Psoas muscle (tissue), 7 donors: ENCODE measurements at regions not wholly inside any gene's neighbourhood (a gene's known extent, or its start where the extent isn't known, plus 50 kb on each side); places are given as distances from the start of the nearest gene placed in this dataset.
A peak's percentile ranks its signal among the peaks of the same experiment; 100 is the strongest.

Experiments used
- ATAC-seq, 4 donors: fragments of 200-7000 bp; cut with Tn5 transposase; one replicate each; pipeline ENCODE4 v1.9.1; 2020; ENCODE audit warnings: moderate library complexity in 3 of 4, mild to moderate bottlenecking in 2 of 4
- DNase-seq, 2 donors: peaks; one replicate each; pipeline ENCODE4 v3.0.0-alpha.2; 2020
- H3K27ac ChIP-seq: fragments of 200-600 bp; one replicate; pipeline ENCODE4 v1.8.0; 2022
- H3K27me3 ChIP-seq, 3 donors: fragments of 200-600 bp in 1 of 3; one replicate each; pipeline versions ENCODE4 v1.6.1 to v1.8.0; 2013 to 2022; ENCODE audit warnings: low read length in 2 of 3, mild to moderate bottlenecking in 2 of 3, moderate library complexity in 1 of 3; ENCODE audit not compliant: insufficient read depth in 3 of 3
- H3K36me3 ChIP-seq, 2 donors: fragments of 200-600 bp in 1 of 2; one replicate each; pipeline versions ENCODE4 v1.6.1 to v1.8.0; 2013 to 2022; ENCODE audit warnings: low read depth in 1 of 2, mild to moderate bottlenecking in 1 of 2, moderate library complexity in 1 of 2; ENCODE audit not compliant: insufficient read depth in 1 of 2
- H3K4me1 ChIP-seq: fragments of 200-600 bp; one replicate; pipeline ENCODE4 v1.8.0; 2022
- H3K4me3 ChIP-seq: fragments of 200-600 bp; one replicate; pipeline ENCODE4 v1.8.0; 2022; ENCODE audit warnings: mild to moderate bottlenecking
- H3K9me3 ChIP-seq: fragments of 200-600 bp; one replicate; pipeline ENCODE4 v1.8.0; 2022
- CTCF ChIP-seq: fragments of 200-600 bp; IDR thresholded peaks from one replicate; pipeline ENCODE4 v1.8.0; 2022; ENCODE audit warnings: antibody characterized with exemption
- WGBS, 3 donors: extraction: QIAGEN DNeasy Blood & Tissue Kit; methylation state at CpG; one replicate each; pipeline versions ENCODE4 v1.1.6 to v1.1.7; 2013; 5-methylcytosine and 5-hydroxymethylcytosine counted together
- intact Hi-C, 2 donors: fragments of 100-400 bp; cut with DNase I; formaldehyde crosslinking; loops; one replicate each; pipeline versions ENCODE4 v1.11.0 to v1.14.2; 2022
- donor health status: healthy with polysubstance abuse.
- donor health status: DM: no; HTN: no; CAD: no; lungs with moderate emphysema.
- donor health status: Bipolar disorder and iron deficiency.
- donor health status: healthy.
- donor health status: DM: yes; HTN: yes; CAD: no.
- donor health status: DM: no; HTN: no; CAD: no.
- donor health status: DM: yes; HTN: yes; CAD: no.

GRCh38 chr12:88993651-88994050 lies 358.6 kb downstream of the DUSP6 start:
- no peaks in the 10 kb centered on the region for H3K36me3 ChIP-seq
- peak; percentile 72 for TF ChIP-seq CTCF
- WGBS, 3 donors = 9 to 14% (median 10%) methylated on average over 3 of the region's 3 CpGs
- DNase-seq (no peak), ATAC-seq (peak in 1 of 4 donors; percentile 67)
- no peaks in the 10 kb centered on the region for H3K27me3 ChIP-seq
- no peak overlapping the region for H3K27ac ChIP-seq
- no peaks in the 10 kb centered on the region for H3K4me1 ChIP-seq
- H3K9me3 ChIP-seq = no peaks in the 10 kb centered on the region
- no peak overlapping the region for H3K4me3 ChIP-seq
- intact Hi-C loops = loop anchor here (1.0 to 10.0 kb wide), 6 partner anchors 99 to 879 kb away; partner anchors contain the start of genes KITLG (in 2 of the 2), CEP290 (in 1 of the 2) and TMTC3 (in 1 of the 2)

GRCh38 chr12:88986056-88986455 lies 366.2 kb downstream of the DUSP6 start:
- Histone ChIP-seq H3K4me3 (no peak overlapping the region), H3K9me3 (no peaks in the 10 kb centered on the region), H3K27ac (no peak overlapping the region), H3K27me3 (no peaks in the 10 kb centered on the region), H3K4me1 (no peaks in the 10 kb centered on the region), H3K36me3 (no peaks in the 10 kb centered on the region)
- intact Hi-C loops = no loop called here
- TF ChIP-seq CTCF = no peak
- WGBS, 3 donors = 42 to 48% (median 43%) methylated on average over 5 of the region's 5 CpGs
- DNase-seq (no peak), ATAC-seq (no peak)

GRCh38 chr12:88985631-88986030 lies 366.7 kb downstream of the DUSP6 start:
- ATAC-seq (no peak), DNase-seq (no peak)
- intact Hi-C loops = no loop called here
- 43 to 54% (median 45%) methylated on average over 3 of the region's 3 CpGs for WGBS, 3 donors
- Histone ChIP-seq H3K36me3 (no peaks in the 10 kb centered on the region), H3K4me1 (no peaks in the 10 kb centered on the region), H3K4me3 (no peak overlapping the region), H3K27ac (no peak overlapping the region), H3K27me3 (no peaks in the 10 kb centered on the region), H3K9me3 (no peaks in the 10 kb centered on the region)
- no peak for TF ChIP-seq CTCF

GRCh38 chr12:88985011-88985410 lies 367.3 kb downstream of the DUSP6 start:
- no peaks in the 10 kb centered on the region for H3K4me1 ChIP-seq
- TF ChIP-seq CTCF = no peak

GRCh38 chr12:88982694-88983093 lies 369.6 kb downstream of the DUSP6 start:
- DNase-seq (no peak), ATAC-seq (no peak)
- TF ChIP-seq CTCF = no peak
- Histone ChIP-seq H3K4me1 (no peaks in the 10 kb centered on the region), H3K27ac (no peak overlapping the region), H3K4me3 (no peak overlapping the region), H3K36me3 (no peaks in the 10 kb centered on the region), H3K9me3 (no peaks in the 10 kb centered on the region), H3K27me3 (no peaks in the 10 kb centered on the region)
- intact Hi-C loops = no loop called here
- WGBS, 3 donors = 74 to 90% (median 88%) methylated on average over 1 of the region's 1 CpG

More at GRCh38 chr12:88985011-88985410, 367.3 kb downstream of the DUSP6 start:
- Histone ChIP-seq H3K9me3 (no peaks in the 10 kb centered on the region), H3K4me3 (no peak overlapping the region), H3K27ac (no peak overlapping the region), H3K36me3 (no peaks in the 10 kb centered on the region), H3K27me3 (no peaks in the 10 kb centered on the region)
- intact Hi-C loops = no loop called here
- no peak for ATAC-seq
- DNase-seq = no peak
- WGBS, 3 donors = 67 to 74% (median 68%) methylated on average over 3 of the region's 3 CpGs
